HL-60 (cell line): ENCODE measurements at regions not wholly inside any gene's neighbourhood (a gene's known extent, or its start where the extent isn't known, plus 50 kb on each side); places are given as distances from the start of the nearest gene placed in this dataset.

ENCODE experiments used
- DNase-seq, 2 experiments: peaks; one replicate each; pipeline ENCODE4 v3.0.0-alpha.2; 2010 to 2020; ENCODE audit warnings: low read depth in 1 of 2, low spot score in 1 of 2
- H3K27ac ChIP-seq: fragments of 250-450 bp; sonication (Bioruptor Pico); replicated peaks from 2 replicates; pipeline ENCODE4 v1.5.1; 2020; ENCODE audit warnings: mild to moderate bottlenecking, moderate library complexity
- H3K27me3 ChIP-seq: fragments of 250-450 bp; sonication (Bioruptor Pico); 2 replicates; pipeline ENCODE4 v1.5.1; 2021; ENCODE audit warnings: mild to moderate bottlenecking, moderate library complexity; ENCODE audit not compliant: insufficient read depth, poor library complexity, severe bottlenecking
- H3K4me3 ChIP-seq: replicated peaks from 2 replicates; pipeline ENCODE4 v1.5.1; 2011; ENCODE audit warnings: mild to moderate bottlenecking, control low read depth, low read length; ENCODE audit not compliant: insufficient read depth
- GABPA ChIP-seq: IDR thresholded peaks from 2 replicates; pipeline ENCODE4 v1.6.1; 2012; ENCODE audit warnings: low read depth
- POLR2AphosphoS5 ChIP-seq: IDR thresholded peaks from 2 replicates; pipeline ENCODE4 v1.6.1; 2012; ENCODE audit warnings: low read depth
- SPI1 ChIP-seq: IDR thresholded peaks from 2 replicates; pipeline ENCODE4 v1.6.1; 2012; ENCODE audit warnings: low read depth, mild to moderate bottlenecking, borderline replicate concordance
- TF ChIP-seq, protein P1 (sequence below): IDR thresholded peaks from one replicate; pipeline ENCODE4 v1.5.1; 2011; ENCODE audit warnings: low read length, control low read depth, inconsistent platforms; ENCODE audit not compliant: insufficient read depth
- TF ChIP-seq, protein P2 (sequence below): IDR thresholded peaks from 2 replicates; pipeline ENCODE4 v1.6.1; 2012; ENCODE audit warnings: low read depth; ENCODE audit not compliant: insufficient replicate concordance

DNA sequence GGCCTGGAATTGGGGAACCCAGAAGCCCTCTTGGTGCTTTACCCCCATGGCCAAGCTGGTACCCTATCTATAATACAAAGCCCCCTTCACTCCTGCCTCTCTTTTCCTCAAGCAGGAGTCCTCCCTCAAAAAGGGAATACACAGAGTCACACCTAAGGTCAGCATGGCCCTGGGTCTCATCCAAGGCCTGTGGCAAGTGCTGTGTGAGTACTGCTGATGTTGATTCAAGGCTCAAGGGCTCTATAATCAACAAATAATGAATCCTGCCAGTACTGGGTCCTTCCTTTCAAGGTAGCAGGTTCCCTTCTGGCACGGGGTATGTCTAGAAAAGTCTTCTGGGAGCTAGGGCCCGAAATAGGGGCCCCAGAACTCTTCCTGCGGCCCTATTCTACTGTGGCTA lies 187.3 kb downstream of the CYB561 start:
- TF ChIP-seq, protein P1, sequence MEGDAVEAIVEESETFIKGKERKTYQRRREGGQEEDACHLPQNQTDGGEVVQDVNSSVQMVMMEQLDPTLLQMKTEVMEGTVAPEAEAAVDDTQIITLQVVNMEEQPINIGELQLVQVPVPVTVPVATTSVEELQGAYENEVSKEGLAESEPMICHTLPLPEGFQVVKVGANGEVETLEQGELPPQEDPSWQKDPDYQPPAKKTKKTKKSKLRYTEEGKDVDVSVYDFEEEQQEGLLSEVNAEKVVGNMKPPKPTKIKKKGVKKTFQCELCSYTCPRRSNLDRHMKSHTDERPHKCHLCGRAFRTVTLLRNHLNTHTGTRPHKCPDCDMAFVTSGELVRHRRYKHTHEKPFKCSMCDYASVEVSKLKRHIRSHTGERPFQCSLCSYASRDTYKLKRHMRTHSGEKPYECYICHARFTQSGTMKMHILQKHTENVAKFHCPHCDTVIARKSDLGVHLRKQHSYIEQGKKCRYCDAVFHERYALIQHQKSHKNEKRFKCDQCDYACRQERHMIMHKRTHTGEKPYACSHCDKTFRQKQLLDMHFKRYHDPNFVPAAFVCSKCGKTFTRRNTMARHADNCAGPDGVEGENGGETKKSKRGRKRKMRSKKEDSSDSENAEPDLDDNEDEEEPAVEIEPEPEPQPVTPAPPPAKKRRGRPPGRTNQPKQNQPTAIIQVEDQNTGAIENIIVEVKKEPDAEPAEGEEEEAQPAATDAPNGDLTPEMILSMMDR = no peak
- no peak for TF ChIP-seq SPI1
- TF ChIP-seq GABPA = no peak
- no peak for TF ChIP-seq POLR2AphosphoS5
- TF ChIP-seq, protein P2, sequence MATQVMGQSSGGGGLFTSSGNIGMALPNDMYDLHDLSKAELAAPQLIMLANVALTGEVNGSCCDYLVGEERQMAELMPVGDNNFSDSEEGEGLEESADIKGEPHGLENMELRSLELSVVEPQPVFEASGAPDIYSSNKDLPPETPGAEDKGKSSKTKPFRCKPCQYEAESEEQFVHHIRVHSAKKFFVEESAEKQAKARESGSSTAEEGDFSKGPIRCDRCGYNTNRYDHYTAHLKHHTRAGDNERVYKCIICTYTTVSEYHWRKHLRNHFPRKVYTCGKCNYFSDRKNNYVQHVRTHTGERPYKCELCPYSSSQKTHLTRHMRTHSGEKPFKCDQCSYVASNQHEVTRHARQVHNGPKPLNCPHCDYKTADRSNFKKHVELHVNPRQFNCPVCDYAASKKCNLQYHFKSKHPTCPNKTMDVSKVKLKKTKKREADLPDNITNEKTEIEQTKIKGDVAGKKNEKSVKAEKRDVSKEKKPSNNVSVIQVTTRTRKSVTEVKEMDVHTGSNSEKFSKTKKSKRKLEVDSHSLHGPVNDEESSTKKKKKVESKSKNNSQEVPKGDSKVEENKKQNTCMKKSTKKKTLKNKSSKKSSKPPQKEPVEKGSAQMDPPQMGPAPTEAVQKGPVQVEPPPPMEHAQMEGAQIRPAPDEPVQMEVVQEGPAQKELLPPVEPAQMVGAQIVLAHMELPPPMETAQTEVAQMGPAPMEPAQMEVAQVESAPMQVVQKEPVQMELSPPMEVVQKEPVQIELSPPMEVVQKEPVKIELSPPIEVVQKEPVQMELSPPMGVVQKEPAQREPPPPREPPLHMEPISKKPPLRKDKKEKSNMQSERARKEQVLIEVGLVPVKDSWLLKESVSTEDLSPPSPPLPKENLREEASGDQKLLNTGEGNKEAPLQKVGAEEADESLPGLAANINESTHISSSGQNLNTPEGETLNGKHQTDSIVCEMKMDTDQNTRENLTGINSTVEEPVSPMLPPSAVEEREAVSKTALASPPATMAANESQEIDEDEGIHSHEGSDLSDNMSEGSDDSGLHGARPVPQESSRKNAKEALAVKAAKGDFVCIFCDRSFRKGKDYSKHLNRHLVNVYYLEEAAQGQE = no peak
- no peak for DNase-seq
- H3K4me3 ChIP-seq = no peak overlapping the region
- no peak overlapping the region for H3K27ac ChIP-seq
- H3K27me3 ChIP-seq = no peaks in the 10 kb centered on the region

GRCh38 chr17:63262751-63263476 lies 183.2 kb downstream of the CYB561 start:
- no peak for TF ChIP-seq SPI1
- no peak for TF ChIP-seq POLR2AphosphoS5
- TF ChIP-seq, protein P2 = no peak
- TF ChIP-seq, protein P1 = no peak
- no peak for TF ChIP-seq GABPA
- no peak for DNase-seq
- Histone ChIP-seq H3K27ac (no peak overlapping the region), H3K4me3 (no peak overlapping the region), H3K27me3 (no peaks in the 10 kb centered on the region)

- Histone ChIP-seq H3K27me3 (no peaks in the 10 kb centered on the region), H3K4me3 (no peak overlapping the region), H3K27ac (no peak overlapping the region)
- no peak for DNase-seq
- no peak for TF ChIP-seq GABPA
- TF ChIP-seq, protein P1 = no peak
- TF ChIP-seq, protein P2 = no peak
- no peak for TF ChIP-seq SPI1
- no peak for TF ChIP-seq POLR2AphosphoS5
These were observed 180.6 kb downstream of the CYB561 start for GRCh38 chr17:63265526-63265925.
